ENCODE measurements at regions not wholly inside any gene's neighbourhood (a gene's known extent, or its start where the extent isn't known, plus 50 kb on each side); places are given as distances from the start of the nearest gene placed in this dataset.

DNA sequence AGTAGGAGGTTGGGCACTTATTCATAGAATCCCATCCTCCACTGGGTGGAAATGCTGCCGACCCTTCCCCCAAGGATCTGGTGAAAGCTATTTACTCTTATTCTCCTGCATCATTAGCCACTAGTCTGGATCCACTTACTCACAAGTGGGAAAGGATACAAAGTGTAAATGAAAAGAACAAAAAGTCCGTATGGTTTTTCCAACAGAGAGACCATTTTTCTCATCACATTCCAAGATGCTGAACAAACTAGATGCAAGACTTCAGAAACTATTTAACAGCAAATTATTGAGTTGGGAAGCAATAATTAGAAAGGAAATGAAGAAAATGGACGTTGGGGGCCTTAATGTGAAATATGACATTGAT lies 242.4 kb upstream of the GLI3 start:
- Mint-ChIP-seq H3K27me3 (ENCODE audit: insufficient read depth, unreplicated experiment) (no peaks in the 10 kb centered on the region), H3K36me3 (ENCODE audit: insufficient read depth, unreplicated experiment) (no peaks in the 10 kb centered on the region), H3K4me3 (ENCODE audit: unreplicated experiment) (no peak overlapping the region), H3K27ac (ENCODE audit: low read depth, unreplicated experiment) (peak overlapping the region; percentile 67), H3K9me3 (ENCODE audit: unreplicated experiment) (no peaks in the 10 kb centered on the region), H3K4me1 (ENCODE audit: insufficient read depth, unreplicated experiment) (peaks cover 9% of the 10 kb centered on the region)
- no peak for DNase-seq (ENCODE audit: unreplicated experiment)
- BruUV-seq (replicated peaks), result no TSS peak
- intact Hi-C loops (cut with micrococcal nuclease), result no loop called here
- ChIA-PET POLR2A (no interaction called here), CTCF (no interaction called here)
- TF ChIP-seq, protein P1, sequence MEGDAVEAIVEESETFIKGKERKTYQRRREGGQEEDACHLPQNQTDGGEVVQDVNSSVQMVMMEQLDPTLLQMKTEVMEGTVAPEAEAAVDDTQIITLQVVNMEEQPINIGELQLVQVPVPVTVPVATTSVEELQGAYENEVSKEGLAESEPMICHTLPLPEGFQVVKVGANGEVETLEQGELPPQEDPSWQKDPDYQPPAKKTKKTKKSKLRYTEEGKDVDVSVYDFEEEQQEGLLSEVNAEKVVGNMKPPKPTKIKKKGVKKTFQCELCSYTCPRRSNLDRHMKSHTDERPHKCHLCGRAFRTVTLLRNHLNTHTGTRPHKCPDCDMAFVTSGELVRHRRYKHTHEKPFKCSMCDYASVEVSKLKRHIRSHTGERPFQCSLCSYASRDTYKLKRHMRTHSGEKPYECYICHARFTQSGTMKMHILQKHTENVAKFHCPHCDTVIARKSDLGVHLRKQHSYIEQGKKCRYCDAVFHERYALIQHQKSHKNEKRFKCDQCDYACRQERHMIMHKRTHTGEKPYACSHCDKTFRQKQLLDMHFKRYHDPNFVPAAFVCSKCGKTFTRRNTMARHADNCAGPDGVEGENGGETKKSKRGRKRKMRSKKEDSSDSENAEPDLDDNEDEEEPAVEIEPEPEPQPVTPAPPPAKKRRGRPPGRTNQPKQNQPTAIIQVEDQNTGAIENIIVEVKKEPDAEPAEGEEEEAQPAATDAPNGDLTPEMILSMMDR (IDR thresholded peaks at IDR 0.05; ENCODE audit: unreplicated experiment), result no peak

DNA sequence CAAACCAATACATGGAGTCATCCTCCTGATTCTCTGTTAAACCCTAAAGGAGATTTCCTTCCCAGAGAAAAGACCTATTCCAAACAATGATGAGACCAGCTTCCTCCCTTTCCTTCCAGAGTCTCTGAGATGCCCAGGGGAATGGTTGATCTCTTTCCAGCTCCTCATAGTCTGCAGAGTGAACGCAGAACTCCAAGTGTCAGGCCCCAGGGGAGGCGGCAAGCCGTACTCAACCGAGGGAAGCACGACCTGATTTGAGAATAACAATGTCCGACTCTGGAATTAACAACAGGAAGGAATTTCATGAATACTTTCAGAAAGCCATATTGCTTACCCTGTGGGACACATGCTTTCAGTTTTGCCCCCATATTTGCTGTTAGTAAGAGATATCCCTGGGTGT lies 241.7 kb upstream of the GLI3 start:
- Mint-ChIP-seq H3K9me3 (ENCODE audit: unreplicated experiment) (no peaks in the 10 kb centered on the region), H3K27me3 (ENCODE audit: insufficient read depth, unreplicated experiment) (no peaks in the 10 kb centered on the region), H3K4me1 (ENCODE audit: insufficient read depth, unreplicated experiment) (peaks cover 9% of the 10 kb centered on the region), H3K4me3 (ENCODE audit: unreplicated experiment) (no peak overlapping the region), H3K36me3 (ENCODE audit: insufficient read depth, unreplicated experiment) (no peaks in the 10 kb centered on the region), H3K27ac (ENCODE audit: low read depth, unreplicated experiment) (no peak overlapping the region)
- intact Hi-C loops (cut with micrococcal nuclease), result no loop called here
- ChIA-PET CTCF (no interaction called here), POLR2A (no interaction called here)
- BruUV-seq (replicated peaks), result no TSS peak
- TF ChIP-seq, protein P1 (IDR thresholded peaks at IDR 0.05; ENCODE audit: unreplicated experiment), result no peak
- DNase-seq (ENCODE audit: unreplicated experiment), result no peak

DNA sequence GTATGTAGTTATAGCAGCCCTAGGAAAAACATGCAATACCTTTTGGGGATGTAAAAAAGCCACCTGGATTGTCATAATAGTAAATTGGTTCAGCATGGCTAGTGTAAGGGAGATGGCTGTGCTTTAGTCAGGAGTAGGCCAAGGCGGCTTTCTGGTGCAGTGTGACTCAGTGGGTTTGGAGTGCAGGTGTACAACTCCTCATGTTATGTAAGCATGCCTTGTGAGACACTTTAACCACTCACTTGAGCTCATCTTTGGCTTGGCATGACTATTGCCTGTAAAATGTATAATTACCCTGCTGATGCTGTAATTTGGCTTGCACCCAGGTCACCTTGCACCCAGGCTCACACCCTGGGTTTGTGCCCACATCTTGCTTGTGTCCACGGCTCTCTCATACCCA lies 239.2 kb upstream of the GLI3 start:
- H3K27ac Mint-ChIP-seq (ENCODE audit: low read depth, unreplicated experiment), result no peak overlapping the region
- no peaks in the 10 kb centered on the region for H3K27me3 Mint-ChIP-seq (ENCODE audit: insufficient read depth, unreplicated experiment)
- peaks cover 9% of the 10 kb centered on the region for H3K4me1 Mint-ChIP-seq (ENCODE audit: insufficient read depth, unreplicated experiment)
- H3K36me3 Mint-ChIP-seq (ENCODE audit: insufficient read depth, unreplicated experiment), result no peaks in the 10 kb centered on the region
- BruUV-seq (replicated peaks), result no TSS peak
- H3K4me3 Mint-ChIP-seq (ENCODE audit: unreplicated experiment), result no peak overlapping the region
- intact Hi-C loops (cut with micrococcal nuclease), result no loop called here
- ChIA-PET POLR2A (no interaction called here), CTCF (interaction anchor here (0.8 kb wide), 1 partner anchor 279 kb away, joined by 3 read pairs; no protein-coding TSS in a partner anchor)
- TF ChIP-seq, protein P1 (IDR thresholded peaks at IDR 0.05; ENCODE audit: unreplicated experiment), result no peak
- H3K9me3 Mint-ChIP-seq (ENCODE audit: unreplicated experiment), result no peaks in the 10 kb centered on the region
- DNase-seq (ENCODE audit: unreplicated experiment), result no peak

DNA sequence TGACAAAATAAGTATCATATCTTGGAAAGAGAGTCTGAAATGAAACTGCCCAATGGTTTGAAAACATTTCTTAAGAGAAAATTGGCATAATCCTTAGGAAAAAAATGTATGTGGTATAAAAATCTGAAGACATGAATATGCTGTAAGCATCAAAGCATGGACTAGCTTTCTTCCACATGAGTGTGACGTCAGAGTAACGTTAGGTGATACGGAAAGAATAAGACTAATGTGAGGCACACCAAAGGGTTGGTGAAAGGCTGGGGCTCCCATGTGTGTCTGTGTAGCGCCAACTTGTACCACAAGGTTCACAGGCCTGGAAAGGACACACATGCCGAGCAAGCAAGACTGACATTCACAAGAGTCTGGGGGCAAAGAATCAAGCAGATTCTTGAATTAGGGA lies 238.1 kb upstream of the GLI3 start:
- Mint-ChIP-seq H3K27me3 (ENCODE audit: insufficient read depth, unreplicated experiment) (no peaks in the 10 kb centered on the region), H3K4me3 (ENCODE audit: unreplicated experiment) (no peak overlapping the region), H3K4me1 (ENCODE audit: insufficient read depth, unreplicated experiment) (peaks cover 5% of the 10 kb centered on the region), H3K9me3 (ENCODE audit: unreplicated experiment) (no peaks in the 10 kb centered on the region), H3K36me3 (ENCODE audit: insufficient read depth, unreplicated experiment) (no peaks in the 10 kb centered on the region), H3K27ac (ENCODE audit: low read depth, unreplicated experiment) (no peak overlapping the region)
- TF ChIP-seq, protein P1 (IDR thresholded peaks at IDR 0.05; ENCODE audit: unreplicated experiment), result no peak
- ChIA-PET POLR2A (interaction anchor here (1.4 kb wide), 1 partner anchor 9 kb away, joined by 4 read pairs; no protein-coding TSS in a partner anchor), CTCF (no interaction called here)
- no TSS peak for BruUV-seq (replicated peaks)
- DNase-seq (ENCODE audit: unreplicated experiment), result no peak
- intact Hi-C loops (cut with micrococcal nuclease), result no loop called here
